Stimulated activated CD8-positive, alpha-beta memory T cell treated with anti-CD3 and anti-CD28 coated beads, Interleukin-4, amount 100 ng/mL, for 24 hours (primary cell): ENCODE measurements at regions not wholly inside any gene's neighbourhood (a gene's known extent, or its start where the extent isn't known, plus 50 kb on each side); places are given as distances from the start of the nearest gene placed in this dataset.

Experiments
- DNase-seq: peaks from one replicate; pipeline ENCODE4 v3.0.0-alpha.2; 2020; ENCODE audit warnings: low read depth

GRCh38 chr2:181149056-181149455 is 168.7 kb downstream of the UBE2E3 start:
- no peak for DNase-seq

DNA sequence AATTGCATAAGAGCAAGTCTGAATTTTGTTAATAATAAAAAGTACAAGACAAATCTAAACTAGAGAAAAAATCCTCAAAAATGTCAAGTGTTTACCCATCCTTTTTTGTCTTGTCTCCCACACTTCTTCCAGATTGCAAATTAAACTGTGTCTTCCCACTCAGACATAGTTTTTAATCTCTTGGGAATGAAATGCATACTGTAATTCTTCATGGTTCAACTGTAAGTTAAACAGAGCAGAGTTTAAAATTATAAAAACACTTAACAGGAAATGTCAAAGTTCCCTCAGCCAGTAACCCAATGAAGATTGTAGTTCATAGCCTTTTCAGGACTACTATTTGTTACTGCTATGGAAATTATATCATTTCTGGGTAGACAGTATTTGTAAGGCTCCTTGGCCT is 171.8 kb downstream of the UBE2E3 start:
- no peak for DNase-seq

- no peak for DNase-seq
Observed at GRCh38 chr2:181152701-181153100, 172.3 kb downstream of the UBE2E3 start.

DNA sequence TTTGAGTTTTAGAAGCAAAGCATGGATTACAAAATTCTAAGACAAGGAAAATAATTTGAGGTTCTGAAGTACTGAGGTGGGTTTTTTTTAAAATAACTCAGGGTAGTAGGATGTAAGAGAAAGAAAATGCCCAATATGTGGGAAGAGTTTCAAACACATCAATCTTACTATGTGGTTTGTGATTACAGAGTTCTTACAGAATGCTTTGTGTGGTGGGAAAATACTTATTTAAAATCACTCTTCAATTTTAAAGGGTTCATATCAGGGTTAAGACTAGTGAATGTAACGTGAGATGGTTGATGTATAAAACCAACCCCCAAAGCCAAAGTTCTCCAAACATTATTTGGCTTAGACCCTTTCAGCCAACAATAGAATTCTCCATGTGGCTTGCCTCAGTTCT is 173.5 kb downstream of the UBE2E3 start:
- no peak for DNase-seq

GRCh38 chr2:181157326-181157725 is 176.9 kb downstream of the UBE2E3 start:
- DNase-seq = no peak

DNA sequence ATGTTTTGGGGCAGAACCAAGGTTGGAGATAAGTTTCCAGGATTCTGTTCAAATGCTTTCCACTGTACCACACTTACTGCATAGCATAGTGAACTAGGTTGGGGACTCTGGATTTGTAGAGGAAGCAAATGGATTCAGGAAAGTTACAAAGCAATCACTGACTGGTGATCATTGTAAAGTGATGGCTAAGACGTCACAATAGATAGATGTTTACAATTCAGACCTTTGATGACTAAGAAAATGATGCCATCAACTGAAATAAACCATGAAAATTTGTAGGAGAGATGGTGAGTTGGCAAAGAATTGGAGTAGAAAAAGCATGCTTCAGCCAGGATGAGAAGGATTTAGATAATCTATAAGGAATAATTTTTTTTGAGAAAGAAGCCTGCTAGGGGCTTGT is 178.0 kb downstream of the UBE2E3 start:
- DNase-seq = no peak

DNA sequence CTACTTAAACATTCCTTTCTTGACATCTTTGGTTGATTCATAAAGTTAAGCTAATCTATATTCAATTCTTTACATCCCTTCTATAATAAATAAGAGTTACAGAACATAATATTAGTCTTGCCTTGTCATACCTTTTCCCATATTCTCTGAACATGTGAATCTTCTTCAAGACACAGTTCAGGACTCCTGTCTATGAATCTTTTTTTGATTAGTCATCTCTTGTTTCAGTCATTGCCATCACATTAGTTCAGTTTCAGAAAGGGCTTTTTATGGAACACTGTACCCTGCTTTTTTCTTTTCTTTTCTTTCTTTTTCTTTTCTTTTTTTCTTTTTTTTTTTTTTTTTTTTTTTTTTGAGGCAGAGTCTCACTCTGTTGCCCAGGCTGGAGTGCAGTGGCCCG is 181.2 kb downstream of the UBE2E3 start:
- DNase-seq = no peak

- no peak for DNase-seq
Observed at GRCh38 chr2:181163139-181163538, 182.7 kb downstream of the UBE2E3 start.

DNA sequence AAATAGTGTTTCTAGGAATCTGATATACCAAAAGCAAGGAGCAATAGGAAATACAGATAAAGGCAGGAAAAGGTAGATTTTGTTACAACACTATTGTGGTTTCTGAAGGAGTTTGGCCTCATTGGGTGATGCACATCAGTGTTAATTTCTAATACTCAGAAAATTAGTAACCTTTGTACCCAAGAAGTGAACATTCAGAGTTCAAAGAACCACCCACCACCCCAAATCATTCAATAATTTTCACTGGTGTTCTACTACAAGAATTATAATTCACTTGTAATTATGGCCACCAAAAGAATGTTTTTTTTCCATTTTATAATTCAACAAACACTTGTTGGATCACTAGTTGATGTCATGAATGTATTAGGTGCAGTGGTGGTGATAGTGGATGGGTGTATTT is 183.3 kb downstream of the UBE2E3 start:
- DNase-seq = no peak

DNA sequence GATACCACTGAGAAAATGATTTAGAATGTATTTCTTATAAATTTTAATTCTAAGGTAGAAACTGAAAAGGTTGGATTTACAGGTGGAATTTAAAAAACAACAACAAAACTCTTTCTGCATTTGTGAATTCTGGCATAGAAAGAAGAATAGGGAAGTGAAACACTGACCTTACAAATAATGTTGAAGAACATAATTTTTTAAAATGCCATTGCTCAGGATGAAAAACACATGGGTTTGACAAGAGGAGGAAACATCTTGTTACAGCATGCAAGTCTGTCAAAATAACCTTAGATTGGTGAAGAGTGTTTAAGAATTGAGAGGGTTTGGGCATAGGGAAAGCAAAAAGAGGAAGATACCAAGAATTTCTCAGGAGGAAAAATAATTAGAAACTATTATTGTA is 184.3 kb downstream of the UBE2E3 start:
- DNase-seq = no peak

DNA sequence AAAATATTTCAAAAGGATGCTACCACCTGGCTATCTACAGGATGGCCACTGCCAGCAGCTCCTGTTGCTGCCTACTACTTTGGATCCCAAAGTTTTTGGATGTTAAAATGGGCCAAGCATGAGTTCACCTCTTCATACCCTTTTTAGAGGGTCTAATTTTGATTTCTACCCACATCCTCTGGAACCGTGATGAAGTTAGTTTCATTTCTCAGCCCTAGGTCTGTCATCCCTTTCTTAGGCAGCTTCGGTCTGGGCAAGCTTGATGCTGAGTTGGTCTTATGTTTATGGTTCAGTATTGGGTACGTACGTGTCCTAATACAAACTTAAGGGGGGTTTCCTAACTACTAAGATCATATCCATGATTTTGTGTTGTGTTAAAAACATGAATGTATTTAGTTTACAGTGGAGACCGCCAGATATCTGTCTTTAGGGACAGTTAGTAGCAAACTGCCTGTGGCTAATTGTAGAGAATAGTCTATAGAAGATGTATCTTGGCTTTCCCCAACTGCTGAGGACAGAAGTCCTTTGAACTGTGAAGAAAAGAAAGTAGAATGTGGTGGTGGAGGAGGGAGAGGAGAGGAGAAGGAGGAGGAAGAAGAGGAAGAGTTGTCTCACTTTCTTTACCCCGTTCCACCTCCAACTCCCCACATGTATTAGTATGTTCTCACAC is 184.9 kb downstream of the UBE2E3 start:
- no peak for DNase-seq

GRCh38 chr2:181169503-181169902 is 189.1 kb downstream of the UBE2E3 start:
- no peak for DNase-seq

DNA sequence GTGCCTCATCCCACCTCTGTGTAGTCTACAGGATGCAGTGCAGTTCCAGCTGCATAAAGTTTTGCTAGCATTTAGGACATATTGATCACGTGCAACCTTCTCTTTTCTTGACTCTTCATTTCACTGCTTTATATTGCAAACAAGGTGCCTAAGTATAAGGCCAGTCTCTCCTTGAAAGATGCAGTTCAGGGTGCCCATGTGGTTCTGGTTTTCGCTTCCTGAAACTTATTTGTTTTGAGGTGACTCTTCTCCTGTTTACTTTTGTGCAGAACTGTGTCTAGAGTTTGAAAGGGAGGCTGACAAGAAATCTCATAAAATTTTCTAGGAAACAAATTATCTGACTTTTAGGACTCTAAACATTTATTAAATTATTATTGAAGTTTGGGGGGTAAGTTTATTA is 189.9 kb downstream of the UBE2E3 start:
- no peak for DNase-seq

DNA sequence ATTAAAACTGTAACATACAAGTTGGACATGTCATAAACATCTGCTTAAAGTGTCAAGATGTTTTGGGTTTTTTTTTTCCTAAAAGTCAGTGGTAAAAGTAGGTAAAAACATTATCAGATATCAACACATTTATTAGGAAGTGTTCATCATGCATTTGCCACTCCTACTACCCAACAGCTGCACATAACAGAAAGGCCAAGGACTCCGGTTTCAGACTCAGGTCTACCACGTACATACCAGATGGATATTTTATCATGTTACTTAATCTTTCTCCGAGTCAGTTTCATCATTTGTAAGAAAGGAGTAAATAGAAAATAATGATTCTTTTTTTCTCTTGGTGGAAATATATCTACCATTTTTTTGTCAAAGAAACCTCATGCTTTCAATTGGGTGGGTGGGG is 192.3 kb downstream of the UBE2E3 start:
- DNase-seq = no peak

GRCh38 chr2:181174611-181175580 is 194.5 kb downstream of the UBE2E3 start:
- DNase-seq = no peak

DNA sequence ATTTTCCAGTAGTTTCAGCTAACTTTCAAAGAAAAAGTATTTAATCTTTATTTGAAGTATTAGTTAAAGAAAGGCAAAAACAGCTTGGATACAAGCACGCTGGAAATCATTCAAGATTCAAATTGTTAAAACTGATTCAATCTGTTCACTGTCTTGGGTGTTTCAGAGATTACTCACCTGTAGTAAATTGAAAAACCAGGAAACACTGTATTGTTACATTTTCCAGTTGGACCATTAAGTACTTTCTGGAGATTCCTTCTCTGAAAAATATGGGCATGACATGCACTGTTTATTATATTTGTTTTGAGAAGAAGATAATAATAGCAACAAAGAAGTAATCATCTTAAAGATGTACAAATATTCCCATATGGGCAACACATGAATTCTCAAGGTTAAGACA is 196.1 kb downstream of the UBE2E3 start:
- DNase-seq = no peak

DNA sequence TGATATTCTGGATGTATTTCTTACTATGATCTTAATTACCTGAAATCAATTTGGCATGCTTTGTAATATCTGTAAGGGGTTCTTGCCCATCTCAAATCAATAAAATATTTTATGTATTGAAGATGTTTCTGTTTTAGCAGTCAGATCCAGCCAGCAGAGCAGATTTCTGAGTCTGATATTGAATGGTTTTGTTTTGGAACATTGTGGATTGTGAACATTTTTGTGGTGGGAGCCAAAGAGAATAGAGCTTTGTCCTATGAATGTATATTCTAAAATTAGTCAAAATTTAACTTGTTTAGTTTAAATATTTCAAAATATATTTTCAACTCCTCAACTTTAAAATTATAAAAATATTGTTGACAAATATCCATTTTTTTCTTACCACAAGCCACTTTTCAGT is 197.0 kb downstream of the UBE2E3 start:
- no peak for DNase-seq

DNA sequence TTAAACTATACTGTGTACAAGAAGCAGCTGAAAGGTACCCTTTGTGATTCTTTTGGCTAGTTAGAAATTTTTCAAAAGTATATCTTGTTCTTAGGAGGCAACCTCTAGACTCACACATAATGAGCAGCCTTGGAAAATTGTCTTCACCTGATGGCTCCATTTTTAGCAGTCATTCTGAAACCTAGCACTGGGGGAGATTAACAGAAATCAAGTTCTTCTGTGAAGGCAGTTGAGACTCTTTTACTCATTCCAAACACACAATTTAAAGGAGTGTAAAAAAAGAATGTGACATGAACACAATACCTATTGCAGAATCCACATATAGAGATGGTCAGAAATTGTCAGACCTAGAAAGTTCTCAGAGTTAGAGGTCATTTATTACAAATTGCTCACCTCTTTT is 197.7 kb downstream of the UBE2E3 start:
- no peak for DNase-seq

- DNase-seq = peak; percentile 13
Observed at GRCh38 chr2:181178823-181179412, 198.5 kb downstream of the UBE2E3 start.

DNA sequence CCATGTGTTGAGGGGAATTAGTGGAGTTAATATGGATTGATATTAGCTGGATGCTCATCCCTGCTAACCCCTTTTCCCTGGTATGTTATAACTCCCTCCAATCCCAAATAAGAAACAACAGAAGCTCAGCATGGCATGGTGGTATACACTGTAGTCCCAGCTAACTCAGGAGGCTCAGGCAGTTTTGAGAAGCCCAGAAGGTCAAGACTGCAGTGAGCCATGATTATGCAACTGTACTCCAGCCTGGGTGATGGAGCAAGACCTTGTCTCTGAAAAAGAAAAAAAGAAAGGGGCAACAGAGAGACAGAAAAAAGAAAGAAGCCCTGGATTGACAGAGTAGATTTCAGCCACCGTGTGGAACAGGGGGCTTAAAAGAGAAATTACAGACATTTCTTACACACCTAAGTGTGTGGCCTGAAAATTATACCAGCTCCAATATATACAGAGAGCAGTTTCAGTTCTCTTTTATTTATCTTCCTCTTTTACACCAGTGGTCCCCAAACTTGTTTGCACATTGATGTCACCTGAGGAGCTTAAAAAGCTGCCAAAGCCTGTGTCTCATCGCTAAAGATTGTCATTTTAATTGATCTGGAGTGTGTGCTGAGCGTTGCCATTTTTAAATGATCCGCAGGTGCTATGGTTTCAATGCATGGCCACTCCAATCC is 203.6 kb downstream of the UBE2E3 start:
- DNase-seq = no peak

GRCh38 chr2:181185421-181185820 is 205.0 kb downstream of the UBE2E3 start:
- no peak for DNase-seq

DNA sequence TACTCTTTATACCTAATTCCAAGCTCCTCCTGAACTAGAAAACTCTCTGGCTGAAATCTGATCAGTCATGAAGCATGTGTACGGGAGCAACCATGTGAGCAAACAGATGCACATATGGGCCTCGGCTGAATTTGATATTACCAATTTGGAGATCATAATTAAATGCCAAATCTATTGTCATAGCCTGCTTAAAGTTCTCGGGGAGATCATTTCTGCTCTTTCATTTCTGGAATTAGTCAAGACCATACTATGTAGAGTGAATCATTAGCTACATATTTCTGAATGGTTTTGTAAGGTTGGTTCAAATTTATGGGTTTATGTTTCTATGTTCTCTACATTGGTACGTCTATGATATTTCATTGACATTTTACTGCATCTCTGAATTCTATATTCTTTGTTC is 205.5 kb downstream of the UBE2E3 start:
- DNase-seq = no peak

- no peak for DNase-seq
Observed at GRCh38 chr2:181188605-181189004, 208.2 kb downstream of the UBE2E3 start.
